ENCODE measurements at regions not wholly inside any gene's neighbourhood (a gene's known extent, or its start where the extent isn't known, plus 50 kb on each side); places are given as distances from the start of the nearest gene placed in this dataset.

GRCh38 chr5:160903076-160903475 is 51.1 kb upstream of the ATP10B start:
- Mint-ChIP-seq H3K27me3 (ENCODE audit: low read depth) (no peaks in the 10 kb centered on the region), H3K9me3 (peaks cover under 1% of the 10 kb centered on the region), H3K36me3 (no peaks in the 10 kb centered on the region), H3K27ac (no peak overlapping the region), H3K4me1 (peaks cover 7% of the 10 kb centered on the region), H3K4me3 (no peak overlapping the region)
- TF ChIP-seq CTCF (IDR thresholded peaks at IDR 0.05; ENCODE audit: unreplicated experiment): no peak
- no peak for DNase-seq (ENCODE audit: low spot score in 2 of 2, unreplicated experiment in 2 of 2)

Data from mesothelial cell of epicardium (in vitro differentiated cells).